Stomach (tissue), 4 donors: ENCODE measurements at regions not wholly inside any gene's neighbourhood (a gene's known extent, or its start where the extent isn't known, plus 50 kb on each side); places are given as distances from the start of the nearest gene placed in this dataset.

Source experiments
- CTCF ChIP-seq, 7 experiments: fragments of 450-650 bp in 4 of 7; fragments of 200-600 bp in 3 of 7; sonication (generic) in 3 of 7; IDR thresholded peaks; one replicate each; pipeline ENCODE4 v1.5.1; 2016 to 2019; ENCODE audit warnings: antibody characterized with exemption in 7 of 7, control low read depth in 2 of 7, mild to moderate bottlenecking in 1 of 7
- EP300 ChIP-seq: sonication (generic); formaldehyde crosslinking; IDR thresholded peaks from one replicate; pipeline ENCODE4 v1.6.1; 2017; ENCODE audit warnings: antibody characterized with exemption
- POLR2A ChIP-seq, 4 donors: fragments of 450-650 bp; IDR thresholded peaks; one replicate each; pipeline ENCODE4 v1.6.1; 2016; ENCODE audit warnings: antibody characterized with exemption in 4 of 4, control low read depth in 2 of 4, mild to moderate bottlenecking in 1 of 4, moderate library complexity in 1 of 4
- POLR2AphosphoS5 ChIP-seq, 3 donors: sonication (generic); formaldehyde crosslinking; IDR thresholded peaks; one replicate each; pipeline ENCODE4 v1.6.1; 2016; ENCODE audit warnings: antibody characterized with exemption in 3 of 3

GRCh38 chr17:37823996-37824395, 79.1 kb upstream of the HNF1B start:
- TF ChIP-seq CTCF (IDR thresholded peaks at IDR 0.05) (no peak), POLR2A (IDR thresholded peaks at IDR 0.05) (no peak), EP300 (no peak), POLR2AphosphoS5 (IDR thresholded peaks at IDR 0.05) (no peak)
